Central memory CD4-positive, alpha-beta T cell (primary cell): ENCODE measurements at regions not wholly inside any gene's neighbourhood (a gene's known extent, or its start where the extent isn't known, plus 50 kb on each side); places are given as distances from the start of the nearest gene placed in this dataset.

Experiments
- DNase-seq: peaks from one replicate; pipeline ENCODE4 v3.0.0; 2022

DNA sequence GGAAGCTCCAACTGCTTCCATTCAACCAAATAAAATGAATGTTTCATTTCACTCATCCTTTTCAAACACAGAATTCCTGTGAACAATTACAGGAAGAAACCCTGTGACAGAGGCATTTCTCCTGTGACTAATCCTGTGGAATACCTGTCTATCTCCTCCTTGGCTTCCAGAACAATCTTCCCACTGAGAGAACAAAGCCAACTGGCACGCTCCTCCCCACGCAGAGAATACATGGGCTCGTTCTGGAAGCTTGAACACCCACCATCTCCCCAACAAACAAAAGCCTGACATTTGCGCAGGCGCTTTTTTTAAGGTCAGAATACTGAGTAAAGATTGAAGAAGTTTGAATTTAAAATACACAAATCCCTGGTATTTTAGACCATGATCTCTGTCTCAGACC, 104.7 kb upstream of the SLC66A3 start:
- DNase-seq = no peak

DNA sequence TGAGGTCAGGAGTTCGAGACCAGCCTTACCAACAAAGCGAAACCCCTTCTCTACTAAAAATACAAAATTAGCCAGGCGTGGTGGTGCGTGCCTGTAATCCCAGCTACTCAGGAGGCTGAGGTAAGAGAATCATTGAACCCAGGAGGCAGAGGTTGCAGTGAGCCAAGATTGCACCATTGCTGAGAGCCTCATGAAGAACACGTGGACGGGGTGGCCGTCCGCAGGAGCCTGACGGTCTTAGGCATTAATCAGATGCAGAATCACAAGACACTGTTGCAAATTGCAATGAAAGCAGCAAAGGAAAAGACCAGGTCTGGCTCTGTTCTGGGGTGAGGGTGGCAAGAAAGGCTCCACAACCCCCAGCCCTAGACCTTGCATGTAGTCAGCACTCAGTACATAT, 104.0 kb upstream of the SLC66A3 start:
- no peak for DNase-seq

DNA sequence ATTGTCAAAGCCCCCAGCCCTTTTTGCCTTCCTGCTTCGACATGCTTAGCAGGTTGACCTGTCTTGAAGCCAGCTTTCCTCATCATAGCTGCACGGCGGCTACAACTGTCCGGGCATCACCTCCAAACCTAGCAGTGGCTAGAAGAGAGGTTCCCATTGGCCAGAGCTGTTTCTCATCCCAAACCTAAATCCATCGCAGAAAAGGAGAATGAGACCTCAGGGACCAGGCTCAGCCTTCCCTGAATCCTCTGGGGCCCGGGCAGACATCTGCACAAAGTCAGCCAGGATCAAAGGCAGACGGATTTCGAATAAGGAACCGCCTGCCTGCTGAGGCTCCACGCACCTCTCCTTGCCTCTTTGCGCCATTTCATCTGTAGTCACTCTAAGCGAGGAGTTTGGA, 101.7 kb upstream of the SLC66A3 start:
- DNase-seq = no peak

GRCh38 chr2:11054783-11055678, 100.2 kb upstream of the SLC66A3 start:
- no peak for DNase-seq

DNA sequence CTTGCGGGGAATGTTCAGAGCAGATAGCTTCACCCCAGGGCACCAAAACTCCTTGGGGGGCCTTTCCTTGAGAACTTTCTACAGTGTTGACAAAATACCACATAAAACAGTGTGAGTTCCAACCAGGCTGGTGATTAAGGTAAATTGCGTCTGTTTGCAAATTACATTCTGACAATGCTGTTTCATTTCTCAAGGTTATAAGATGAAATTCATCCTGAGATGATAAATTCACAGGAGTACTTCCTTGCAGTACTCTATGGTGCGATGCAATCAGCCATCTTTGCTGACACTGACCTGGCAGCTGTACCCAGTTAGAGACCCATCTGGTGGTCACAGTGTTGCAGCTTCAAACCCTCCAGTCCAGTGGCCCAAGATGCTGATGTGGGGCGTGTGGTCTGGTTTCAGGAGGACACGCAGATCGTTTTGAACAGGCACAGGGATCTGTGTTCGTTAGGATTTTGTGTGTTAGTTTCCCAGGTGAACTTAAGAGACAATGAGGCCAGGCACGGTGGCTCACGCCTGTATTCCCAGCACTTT, 99.5 kb upstream of the SLC66A3 start:
- DNase-seq = no peak

DNA sequence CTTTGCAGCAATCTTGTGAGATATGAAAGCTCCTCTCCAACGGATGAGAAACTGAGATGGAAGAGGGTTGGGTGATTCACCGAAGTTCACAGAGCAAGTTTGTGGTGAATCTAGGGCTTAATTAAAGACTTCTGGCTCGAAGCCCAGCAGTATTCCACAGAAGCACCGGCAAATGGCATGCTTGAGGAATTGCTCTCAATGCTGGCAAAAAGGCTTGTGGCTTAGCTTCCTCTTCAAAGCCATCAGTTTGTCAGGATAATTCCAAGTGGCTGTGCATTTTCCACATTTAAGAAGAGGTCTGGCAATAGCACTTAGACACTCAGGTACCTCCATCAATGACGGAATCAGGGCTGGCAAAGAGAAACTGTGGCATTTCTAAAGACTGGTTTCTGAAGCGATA, 98.7 kb upstream of the SLC66A3 start:
- no peak for DNase-seq

- no peak for DNase-seq
These were observed 98.2 kb upstream of the SLC66A3 start for GRCh38 chr2:11057031-11057430.

GRCh38 chr2:11058129-11058528, 97.1 kb upstream of the SLC66A3 start:
- DNase-seq = no peak

GRCh38 chr2:11060376-11061169, 94.7 kb upstream of the SLC66A3 start:
- no peak for DNase-seq

DNA sequence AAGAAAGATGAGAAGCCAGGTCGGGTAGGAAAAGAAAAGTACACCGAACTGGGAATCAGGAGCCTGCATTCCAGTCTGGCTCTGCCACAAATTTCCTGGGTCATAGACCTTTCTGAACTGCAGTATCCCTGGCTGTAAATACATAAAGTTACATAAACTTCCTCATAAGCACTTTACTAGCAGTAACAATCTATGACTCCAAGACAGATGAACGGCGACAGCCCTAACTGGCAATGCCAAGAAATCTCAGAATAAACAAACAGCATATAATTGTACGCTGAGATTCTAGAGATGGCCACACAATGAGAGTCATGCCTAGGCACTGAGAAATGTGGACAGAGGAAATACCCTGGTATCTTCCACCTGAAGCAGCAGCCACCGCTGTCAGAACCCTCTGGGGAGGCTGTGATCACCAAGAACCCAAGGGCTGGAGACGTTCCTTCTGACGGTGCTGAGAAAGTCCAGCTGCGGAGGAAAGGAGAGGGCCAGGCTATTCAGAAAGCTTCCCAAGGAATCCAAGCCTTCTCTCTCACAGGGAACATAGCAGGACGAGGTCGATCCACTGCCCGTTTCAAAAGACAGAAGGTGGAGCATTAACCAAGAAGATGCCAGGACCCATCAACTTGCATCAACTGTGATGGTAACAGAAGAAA, 89.3 kb upstream of the SLC66A3 start:
- DNase-seq = no peak

DNA sequence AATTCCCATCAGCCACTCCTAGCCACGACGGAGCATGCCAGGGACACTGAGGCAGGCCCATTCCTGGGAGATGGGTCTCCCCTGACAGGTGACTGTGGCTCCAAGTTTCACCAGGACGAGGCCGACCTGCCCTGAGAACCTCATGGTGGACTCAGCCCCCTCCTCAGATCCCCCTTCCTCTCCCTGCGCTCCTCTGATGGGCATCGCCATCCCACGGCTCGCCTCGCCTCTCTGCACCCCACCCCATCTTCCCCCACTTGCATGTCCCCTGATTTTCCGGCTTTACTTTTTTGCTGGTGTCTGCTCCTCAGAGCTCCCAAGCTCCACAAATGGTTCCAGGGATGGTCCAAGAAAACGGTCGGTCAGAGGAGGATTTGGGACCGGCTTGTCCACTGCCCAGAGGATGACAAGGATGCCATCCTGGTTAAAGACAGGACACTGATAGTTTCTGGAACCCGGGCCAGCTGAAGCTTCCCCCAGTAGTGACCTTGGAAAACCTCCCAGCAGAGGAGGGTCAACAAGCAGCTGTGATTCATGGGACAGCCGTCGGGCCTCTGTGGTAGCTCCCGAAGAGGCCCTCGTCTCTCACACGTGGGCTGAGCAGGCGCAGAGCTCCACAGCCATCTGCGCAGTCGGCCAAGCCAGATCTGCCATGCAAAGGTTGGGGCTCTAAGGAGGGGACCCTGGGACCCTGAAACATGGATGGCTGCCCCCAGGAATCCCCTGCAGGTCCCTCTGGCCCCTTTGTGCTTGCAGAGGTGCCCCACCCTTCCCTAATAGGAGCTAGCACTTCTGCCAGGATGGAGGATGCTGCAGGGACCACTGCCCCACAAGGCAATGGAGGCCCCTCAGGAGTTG, 87.8 kb upstream of the SLC66A3 start:
- DNase-seq = no peak

GRCh38 chr2:11068079-11068741, 87.1 kb upstream of the SLC66A3 start:
- no peak for DNase-seq

- no peak for DNase-seq
These were observed 86.3 kb upstream of the SLC66A3 start for GRCh38 chr2:11068856-11069526.

- no peak for DNase-seq
These were observed 85.6 kb upstream of the SLC66A3 start for GRCh38 chr2:11069566-11070185.

DNA sequence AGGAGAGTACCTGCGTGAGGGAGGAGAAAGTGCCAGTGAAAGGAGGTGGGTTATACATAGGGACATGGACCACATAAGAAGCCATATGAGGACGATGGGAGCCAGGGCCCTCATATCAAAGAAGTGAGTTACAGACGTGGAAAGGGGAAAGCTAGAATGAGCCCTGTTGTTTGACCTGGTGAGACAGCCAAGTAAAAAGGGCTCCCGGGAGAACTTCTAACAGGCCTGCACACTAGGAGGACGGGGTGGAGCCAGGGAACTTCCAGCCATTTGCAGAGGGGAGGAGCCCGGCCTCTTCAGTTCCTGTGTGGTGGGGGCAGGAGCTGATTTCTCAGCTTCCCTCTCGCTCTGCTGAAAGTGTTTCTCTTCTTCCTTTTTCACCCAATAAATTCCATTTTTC, 84.1 kb upstream of the SLC66A3 start:
- no peak for DNase-seq

GRCh38 chr2:11071939-11072338, 83.3 kb upstream of the SLC66A3 start:
- no peak for DNase-seq

- DNase-seq = no peak
These were observed 82.7 kb upstream of the SLC66A3 start for GRCh38 chr2:11072550-11072949.

- DNase-seq = no peak
These were observed 82.0 kb upstream of the SLC66A3 start for GRCh38 chr2:11073251-11073650.

GRCh38 chr2:11073776-11074175, 81.5 kb upstream of the SLC66A3 start:
- no peak for DNase-seq

GRCh38 chr2:11074246-11074820, 80.9 kb upstream of the SLC66A3 start:
- DNase-seq = no peak
